HG03025 (cell line): ENCODE measurements at regions not wholly inside any gene's neighbourhood (a gene's known extent, or its start where the extent isn't known, plus 50 kb on each side); places are given as distances from the start of the nearest gene placed in this dataset.

Experiments
- ATAC-seq: cut with Tn5 transposase; IDR thresholded peaks from one replicate; pipeline ENCODE4 v1.9.1; 2021; ENCODE audit warnings: mild to moderate bottlenecking, moderate library complexity; ENCODE audit not compliant: unreplicated experiment, low FRiP score

DNA sequence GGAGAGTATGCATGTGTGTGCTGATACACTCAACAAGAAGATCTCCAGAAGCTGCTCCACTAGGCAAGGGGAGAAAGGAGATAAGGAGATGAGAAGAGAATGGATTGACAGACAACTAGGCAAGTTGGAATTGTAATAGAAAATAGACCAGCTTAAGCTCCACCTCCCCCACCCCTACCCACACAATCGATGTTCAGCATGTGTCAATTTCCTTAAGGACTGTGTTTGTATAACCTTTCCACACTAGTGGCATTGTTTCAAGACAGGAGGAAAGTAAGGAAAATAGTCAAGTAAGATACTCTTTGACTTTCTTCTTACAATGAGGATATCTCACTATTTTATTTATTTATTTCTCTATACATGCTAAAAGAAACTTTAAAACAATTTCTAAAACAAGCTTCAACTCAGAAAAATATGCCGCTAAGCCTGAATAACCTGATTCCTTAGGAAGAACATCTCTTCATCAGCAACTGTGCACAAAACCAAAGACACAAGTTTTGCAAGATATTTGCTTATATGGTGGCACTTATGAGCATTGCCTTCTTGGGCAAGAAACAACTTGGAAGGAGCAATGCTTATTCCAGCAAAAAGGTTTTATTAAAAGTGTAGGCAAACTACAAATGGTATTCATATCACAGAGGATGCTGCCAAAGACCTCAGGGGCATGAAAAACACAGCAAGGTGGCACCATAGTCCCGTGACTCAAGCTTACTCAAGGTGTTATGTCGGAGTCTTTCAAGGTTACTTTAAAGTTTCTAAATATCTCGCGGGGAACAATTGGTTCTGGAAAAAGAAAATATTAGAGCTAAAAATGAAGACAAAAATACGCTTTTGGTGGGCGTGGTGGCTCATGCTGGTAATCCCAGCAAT lies 249.1 kb downstream of the COL12A1 start:
- no peak for ATAC-seq

DNA sequence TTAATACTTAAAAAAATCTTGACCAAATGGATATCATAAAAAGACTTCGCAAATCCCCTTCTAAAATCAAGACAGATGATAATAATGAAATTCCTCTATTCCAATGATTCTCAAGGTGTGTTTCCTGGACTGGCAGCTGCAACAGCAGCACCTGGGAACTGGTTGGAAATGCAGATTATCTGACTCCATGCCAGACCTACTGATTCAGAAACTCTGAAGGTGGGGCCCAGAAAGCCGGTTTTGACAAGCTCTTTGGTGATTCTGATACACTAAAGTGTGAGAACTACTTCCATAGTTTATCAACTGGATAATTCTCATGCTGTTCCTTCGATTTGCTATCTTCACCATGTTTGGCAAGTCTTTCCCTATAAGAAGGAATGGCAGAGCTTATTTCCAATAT lies 252.1 kb downstream of the COL12A1 start:
- no peak for ATAC-seq

DNA sequence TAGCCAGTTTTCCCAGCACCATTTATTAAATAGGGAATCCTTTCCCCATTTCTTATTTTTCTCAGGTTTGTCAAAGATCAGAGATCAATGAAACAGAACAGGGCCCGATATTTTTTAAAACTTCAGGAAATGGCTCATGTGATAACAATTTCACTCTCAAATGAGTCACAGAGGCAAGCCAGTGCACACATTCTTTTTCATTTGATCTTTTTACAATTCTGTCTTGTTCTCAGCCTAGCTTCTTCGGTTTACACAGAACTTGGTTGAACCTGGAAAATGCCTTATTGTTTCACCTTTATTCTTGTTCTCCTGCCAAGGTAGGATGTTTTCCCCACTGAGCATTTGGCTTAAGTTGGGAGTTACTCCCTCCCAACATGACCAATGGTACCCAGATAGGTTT lies 258.9 kb downstream of the COL12A1 start:
- no peak for ATAC-seq

DNA sequence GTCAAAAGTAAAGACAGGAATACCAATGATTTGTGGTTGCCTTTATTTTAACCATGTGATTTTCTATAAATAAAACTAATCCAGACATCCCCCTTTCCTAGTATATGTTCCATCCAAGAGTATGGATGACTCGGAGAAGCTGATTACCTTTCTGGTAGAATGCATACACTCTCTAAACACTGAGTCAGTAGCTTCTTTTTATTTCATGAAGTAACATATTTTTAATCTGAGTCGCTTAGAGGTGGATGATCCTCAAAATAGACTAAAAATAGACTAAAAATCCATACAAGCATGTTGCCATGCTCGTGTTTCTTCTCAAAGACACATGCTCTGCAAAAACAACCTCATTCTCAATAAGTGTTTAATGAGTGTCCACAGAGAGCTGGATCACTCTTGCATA lies 263.7 kb downstream of the COL12A1 start:
- ATAC-seq = no peak

DNA sequence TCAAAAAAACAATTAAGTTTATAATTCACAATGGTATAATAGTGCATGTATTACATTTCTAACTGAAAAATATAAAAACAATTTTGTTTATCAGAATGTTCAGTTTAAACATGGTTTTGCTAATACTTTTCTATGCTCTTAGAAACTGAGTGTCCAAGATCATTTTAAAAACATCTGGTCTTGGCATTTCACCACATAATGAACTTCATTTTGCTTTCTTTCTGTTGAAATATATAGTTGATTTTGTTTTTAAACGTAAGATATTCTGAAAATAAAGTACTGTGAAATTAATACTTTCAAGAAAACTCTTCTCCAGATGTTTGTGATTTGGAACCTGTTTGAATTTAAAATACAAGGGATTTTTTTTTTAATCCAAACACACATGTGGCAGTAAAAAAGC lies 264.4 kb downstream of the COL12A1 start:
- no peak for ATAC-seq

DNA sequence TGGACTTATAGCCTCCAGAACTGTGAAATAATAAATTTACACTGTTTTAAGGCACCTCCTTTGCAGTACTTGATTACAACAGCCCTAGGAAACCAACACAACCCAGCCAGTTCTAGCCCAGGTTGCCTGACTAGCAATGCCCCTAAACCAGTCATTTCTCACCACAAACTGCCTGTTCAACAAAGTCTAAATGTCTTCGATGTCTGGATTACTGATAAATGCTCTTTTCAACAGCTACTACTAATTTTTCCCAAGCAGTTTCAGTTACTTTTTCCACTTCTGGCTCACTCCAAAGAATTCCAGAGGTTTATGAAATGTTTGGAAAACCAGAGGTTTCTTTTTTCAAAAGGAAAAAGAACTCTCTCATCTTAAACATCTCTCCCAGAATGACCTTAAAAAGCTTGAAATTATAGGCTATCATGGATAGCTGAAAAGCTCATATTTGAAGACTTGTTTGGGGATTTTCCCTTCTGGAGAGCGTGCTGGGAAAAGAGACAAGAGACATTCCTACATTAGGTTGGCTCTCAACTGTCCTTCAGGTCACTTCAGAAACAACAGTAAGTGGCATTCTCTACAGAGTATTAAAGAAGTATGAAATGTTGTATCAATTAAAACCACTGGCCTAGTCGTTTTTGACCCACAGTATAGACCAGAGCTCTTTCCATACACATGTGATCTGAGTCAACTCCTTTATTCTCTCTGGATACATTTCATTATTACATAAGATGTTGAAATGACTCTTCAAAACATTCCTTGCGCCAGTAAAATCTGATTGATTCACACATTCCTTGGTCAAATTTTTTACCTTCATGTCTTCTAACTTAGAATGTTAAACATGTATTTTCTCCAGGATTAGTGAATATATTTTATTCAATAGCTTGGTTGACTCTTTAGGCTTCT lies 265.9 kb downstream of the COL12A1 start:
- no peak for ATAC-seq

DNA sequence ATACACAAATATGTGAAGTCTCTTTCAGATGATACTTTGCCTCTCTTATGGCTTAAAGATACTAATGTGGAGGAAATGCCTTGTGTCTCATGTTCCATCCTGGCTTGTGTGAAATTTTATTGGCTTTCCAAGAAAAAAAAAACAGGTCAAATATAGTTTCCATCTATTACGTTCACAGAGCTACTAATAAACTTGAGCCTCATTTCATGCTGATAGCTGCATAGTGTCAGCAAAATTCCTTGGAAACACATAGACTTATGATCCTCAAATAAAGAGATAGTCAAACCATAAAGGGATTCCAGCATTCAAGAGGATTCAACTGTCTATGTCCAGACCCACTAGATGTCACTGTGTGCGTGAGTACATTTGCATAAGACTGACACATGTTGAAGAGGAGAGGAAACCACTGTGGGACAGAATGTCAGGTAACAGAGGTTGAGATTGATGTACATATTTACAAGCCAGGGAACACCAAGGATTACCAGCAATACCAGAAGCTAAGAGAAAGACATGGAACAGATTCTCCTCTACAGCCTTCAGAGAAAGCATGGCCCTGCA lies 266.6 kb downstream of the COL12A1 start:
- ATAC-seq = no peak

DNA sequence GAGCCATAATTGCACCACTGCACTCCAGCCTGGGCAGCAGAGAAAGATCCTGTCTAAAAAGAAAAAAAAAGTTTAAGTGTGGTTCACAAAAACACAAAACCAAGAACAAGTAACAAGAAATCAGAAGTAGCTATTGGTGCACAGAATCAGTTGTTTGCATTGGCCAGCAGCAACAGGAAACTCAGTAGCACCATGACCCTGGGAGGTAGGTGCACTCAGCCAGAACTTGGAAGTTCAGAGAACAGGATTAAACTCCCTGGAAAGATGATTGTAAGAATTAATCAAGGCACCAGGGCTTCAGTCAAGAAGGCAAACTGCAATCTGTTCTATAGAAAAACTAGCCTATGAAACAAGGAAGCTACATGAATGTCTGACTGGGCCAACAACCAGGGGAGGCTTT lies 267.9 kb downstream of the COL12A1 start:
- ATAC-seq = no peak

DNA sequence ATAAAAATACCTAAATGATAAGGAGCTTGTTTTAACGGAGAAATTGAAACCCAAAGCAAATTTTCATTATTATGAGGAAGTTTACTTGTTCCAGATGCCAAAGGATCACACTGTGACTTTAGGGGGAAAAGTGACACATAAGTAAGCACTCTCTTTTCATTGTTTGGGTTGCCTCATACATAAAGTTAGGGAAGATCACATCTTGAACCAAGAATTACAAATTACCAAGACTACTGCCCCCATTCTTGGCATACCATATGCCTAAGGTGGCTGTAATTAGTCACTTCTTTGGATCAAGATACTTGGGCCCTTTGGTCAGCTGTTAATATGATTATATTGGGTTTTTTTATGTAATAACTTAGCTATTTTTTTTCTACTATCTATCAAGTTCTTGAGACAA lies 269.0 kb downstream of the COL12A1 start:
- ATAC-seq = no peak

DNA sequence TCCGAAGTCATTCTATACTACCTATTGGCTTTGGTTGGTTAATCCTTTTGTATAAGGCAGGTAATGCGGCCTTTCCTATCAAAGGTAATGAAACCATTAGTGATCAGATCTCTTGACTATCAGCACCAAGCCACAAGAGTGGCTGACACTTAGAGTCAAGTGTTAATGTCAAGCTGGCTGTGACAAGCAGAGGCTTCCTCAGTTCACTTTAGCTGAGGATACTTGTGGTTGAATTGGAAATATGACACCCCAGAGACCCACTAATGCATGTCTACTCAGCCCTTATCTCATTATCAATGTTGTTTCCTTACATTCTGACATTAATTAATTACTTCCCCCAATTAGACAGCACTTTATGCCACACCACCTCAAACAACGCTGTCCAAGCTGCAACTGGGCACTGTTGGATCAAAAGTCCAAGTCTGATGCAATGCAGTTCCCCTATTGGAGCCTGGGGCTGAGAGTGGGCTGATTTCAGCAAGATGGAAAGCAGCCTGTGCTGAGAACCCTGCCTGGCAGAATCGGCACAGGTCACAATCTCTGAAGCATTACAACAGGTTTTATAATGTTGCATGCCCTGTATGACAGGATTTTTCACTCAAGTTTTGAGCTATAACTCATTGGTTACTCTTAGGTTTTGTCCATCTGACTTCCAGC lies 273.5 kb downstream of the COL12A1 start:
- no peak for ATAC-seq

DNA sequence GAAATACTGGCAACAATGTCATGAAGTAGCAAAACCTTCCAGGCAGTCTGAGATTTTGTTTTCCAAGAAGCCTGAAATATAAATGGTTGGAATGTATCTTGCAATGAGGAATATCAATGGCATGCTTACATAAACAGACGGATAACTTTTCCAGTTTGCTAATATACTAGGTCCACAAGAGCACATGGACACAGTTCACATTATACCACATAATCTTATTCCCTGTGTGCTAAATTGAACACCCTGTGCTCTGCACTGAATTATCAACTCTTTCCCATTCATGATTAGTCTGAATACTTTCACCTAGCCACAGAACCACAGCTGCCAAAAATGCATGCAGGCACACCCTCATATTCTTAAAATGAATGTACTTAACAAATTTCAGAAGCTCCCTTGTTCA lies 274.3 kb downstream of the COL12A1 start:
- no peak for ATAC-seq

DNA sequence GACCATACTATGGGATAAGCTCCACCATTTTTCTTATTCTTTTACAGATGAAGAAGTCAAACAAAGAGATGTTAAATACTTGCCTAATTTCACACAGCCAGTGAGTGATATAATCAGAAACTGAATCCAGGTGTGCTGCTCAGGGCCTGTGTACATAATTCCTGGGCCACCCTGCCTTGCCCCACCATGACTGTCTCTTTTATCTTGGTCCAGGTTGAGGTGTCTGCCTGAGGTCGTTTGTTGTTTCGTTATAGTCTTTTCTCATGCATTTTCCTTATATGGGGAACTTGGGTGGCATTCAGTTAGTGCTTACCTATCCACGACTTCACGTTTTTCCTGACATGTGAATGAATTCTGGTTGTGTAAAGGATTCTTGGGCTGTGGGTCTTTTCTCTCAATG lies 277.6 kb downstream of the COL12A1 start:
- ATAC-seq = no peak

DNA sequence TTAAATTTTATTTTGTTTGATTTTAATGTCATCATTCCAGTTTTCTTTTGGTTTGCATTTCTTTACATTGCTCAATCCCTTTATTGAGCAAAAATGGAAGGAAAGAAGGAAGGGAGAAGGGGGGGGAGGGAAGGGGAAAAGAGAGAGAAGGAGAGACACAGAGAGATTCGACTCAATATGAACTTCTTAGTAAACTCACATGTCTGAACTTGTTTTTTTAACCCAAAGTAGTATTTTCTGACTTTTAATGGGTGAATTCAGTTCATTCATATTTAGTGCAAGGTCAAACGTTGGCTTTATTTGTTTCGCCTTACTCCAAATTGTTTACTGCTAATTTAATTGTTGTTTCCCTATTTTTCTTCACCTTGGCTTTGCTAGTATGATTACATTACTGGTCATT lies 278.6 kb downstream of the COL12A1 start:
- ATAC-seq = no peak

DNA sequence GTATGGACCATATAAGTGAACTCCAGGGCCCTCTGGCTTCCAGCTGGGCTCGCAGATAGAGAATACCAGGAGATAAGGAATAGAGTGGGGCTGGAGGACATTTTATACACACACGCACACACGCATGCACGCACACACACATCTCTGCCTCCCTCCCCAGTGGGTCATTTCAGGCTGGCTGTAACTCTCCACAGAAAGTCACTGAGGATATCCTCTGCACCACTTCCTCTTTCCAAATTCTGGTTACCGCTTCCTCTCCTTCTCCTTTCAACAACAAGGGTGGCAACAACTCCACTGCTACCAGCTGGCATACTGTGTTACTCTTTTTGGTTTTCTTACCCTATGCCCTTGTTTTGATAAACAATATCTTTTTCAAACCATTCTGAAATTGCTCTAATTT lies 280.2 kb downstream of the COL12A1 start:
- no peak for ATAC-seq

DNA sequence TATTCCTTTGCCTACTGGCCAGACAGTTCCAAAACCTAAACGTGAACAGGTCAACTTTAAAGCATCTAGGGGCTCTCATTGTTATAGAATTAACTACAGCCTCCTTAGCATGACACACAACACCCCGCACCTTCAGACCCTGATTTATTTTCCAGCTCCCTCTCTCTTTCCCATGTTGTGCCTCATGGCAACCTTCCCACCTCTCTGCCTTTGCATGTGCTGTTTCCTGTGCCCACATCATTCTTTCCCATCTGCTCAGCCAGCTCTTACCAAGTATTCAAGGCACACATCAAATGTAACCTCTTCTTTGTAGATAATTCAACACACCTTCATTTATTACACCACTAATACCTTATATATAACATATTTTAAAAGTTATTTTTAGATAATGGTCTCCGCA lies 291.0 kb downstream of the COL12A1 start:
- ATAC-seq = no peak

DNA sequence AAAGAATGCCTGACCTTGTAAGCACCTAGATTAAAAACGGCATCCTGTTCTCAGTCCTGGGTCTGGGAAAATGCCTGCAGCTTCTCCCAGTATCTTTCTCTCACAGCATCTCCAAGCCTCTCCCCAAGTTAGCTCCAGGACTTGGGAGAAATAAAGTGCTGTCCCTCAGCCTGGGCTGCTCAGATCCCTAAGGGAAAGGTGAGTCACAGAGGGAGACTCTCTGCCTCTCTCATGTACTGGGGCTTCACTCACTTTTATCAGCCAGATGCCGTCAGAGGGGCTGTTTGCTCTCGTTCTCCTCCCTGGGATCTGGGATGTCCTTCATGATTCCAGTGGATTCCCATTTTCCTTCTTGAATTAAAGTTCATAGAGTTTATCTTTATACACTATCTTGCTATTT lies 293.6 kb downstream of the COL12A1 start:
- ATAC-seq = no peak

DNA sequence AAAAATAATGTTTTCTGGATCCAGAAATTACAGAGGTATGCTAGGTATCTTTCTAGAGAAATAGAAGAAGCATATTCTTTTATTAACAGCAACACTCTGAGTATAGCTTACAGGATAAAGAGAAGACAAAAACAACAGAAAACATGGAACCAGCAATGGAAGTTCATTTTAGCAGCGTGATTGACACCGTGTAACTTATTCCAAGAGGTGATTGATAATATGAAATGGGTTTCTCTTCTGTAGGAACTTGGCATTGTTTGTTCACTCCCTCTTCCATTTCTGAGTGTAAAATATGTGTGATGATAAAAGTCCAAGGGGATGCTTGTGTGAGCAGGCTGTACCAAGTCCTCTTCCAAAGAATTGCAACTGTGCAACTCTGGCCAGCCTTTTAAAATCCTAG lies 303.0 kb downstream of the COL12A1 start:
- no peak for ATAC-seq

DNA sequence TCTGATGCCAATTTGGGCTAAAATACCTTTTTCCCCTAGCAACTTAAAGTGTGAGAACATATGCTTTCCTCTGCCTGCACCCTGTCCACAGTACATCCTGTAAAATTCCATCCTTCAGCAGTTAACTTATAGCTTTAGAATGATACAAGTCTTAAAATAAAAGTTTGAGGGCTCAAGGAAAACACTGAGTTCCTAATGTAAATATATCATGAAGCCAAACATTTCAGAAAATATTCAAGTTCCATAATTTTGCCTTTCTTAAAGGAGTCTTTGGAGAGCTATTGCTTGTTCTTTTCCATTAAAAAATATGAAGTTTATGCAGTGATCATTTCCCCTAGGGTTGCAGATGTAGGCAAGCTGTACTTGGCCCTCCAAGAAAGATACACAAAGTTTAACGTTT lies 303.8 kb downstream of the COL12A1 start:
- ATAC-seq = no peak

DNA sequence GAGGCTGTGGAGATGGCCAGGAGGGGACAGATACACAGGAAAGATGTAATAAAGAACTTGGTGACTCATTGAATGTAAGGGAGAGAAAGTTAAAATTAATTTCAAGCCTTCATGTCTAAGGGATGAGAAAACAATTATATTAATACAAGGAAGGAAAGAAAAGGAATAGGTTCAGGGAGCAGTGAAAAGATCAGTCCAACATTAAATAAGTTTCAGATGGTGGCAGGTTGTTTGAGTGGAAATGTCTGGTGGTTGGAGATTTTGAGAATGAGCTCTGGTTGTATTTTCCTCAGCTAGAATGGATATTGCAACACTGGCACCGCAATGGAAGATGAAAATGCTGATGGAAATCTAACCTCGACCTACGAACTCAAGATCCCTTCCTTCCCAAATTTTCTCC lies 304.3 kb downstream of the COL12A1 start:
- ATAC-seq = no peak

DNA sequence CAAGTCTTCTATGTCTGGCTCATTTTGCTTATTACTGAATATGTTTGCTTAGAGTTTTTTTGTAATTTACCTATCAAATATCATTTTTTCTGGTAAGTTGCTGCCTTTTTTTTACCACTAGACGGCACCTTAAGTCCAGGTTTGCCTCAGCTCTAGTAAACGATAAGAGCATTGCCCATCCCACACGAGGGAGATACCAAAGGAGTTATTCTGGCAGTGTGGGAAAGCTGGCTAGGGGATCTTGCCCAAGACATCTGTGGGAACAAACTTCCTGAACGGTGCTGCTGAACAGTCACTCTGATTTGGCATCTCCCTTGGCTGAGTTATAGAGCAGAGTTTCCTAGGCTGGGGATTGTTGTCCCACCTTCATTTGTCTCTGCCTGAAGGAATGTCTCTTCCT lies 306.4 kb downstream of the COL12A1 start:
- ATAC-seq = no peak

DNA sequence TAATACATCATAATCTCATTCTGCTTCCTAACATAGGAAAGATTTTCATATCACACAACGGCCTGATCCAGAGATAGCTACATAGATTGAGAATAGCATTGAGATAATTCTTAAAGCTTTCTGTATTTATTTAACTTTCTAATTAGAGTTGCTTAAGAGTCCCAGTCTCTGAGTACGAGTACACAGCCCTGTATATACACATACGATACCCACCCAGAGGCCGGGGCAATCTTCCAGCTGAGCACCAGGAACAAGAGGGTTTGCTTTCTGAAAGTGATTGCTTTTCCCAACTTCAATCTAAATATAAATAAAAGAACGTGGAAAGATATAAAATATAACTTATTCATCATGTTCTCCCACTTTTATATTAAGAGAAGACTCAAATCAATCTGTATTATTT lies 313.8 kb downstream of the COL12A1 start:
- ATAC-seq = no peak
